H1 (cell line): ENCODE measurements at regions not wholly inside any gene's neighbourhood (a gene's known extent, or its start where the extent isn't known, plus 50 kb on each side); places are given as distances from the start of the nearest gene placed in this dataset.

Experiments
- CTCF ChIA-PET: fragments of 300-600 bp; sonication (Branson Sonifier 250); formaldehyde crosslinking; loops from one replicate; lab custom pipeline; 2021; ENCODE audit not compliant: partially characterized antibody; lab: Charles Lee
- POLR2A ChIA-PET: fragments of 300-600 bp; sonication (Branson Sonifier 250); formaldehyde crosslinking; loops from one replicate; lab custom pipeline; 2021; ENCODE audit warnings: inconsistent platforms; ENCODE audit not compliant: partially characterized antibody; lab: Charles Lee
- DNase-seq, 2 experiments: peaks; one replicate each; pipeline versions ENCODE4 v3.0.0 to v3.0.0-alpha.2; 2010 to 2022; ENCODE audit warnings: low spot score in 2 of 2, low read depth in 1 of 2, mixed read lengths in 1 of 2
- FAIRE-seq: peaks from 2 replicates; lab custom pipeline; 2011; peaks lifted over from hg19 to GRCh38; lab: Jason Lieb, UNC
- H2AFZ ChIP-seq: 2 replicates; pipeline ENCODE4 v1.8.1; 2012; ENCODE audit warnings: low read length, inconsistent platforms
- H2AK5ac ChIP-seq: 2 replicates; pipeline ENCODE4 v1.6.1; 2013; ENCODE audit warnings: low read depth, low read length
- H2BK120ac ChIP-seq: replicated peaks from 2 replicates; pipeline ENCODE3; 2013; ENCODE audit warnings: low read depth, low read length, inconsistent platforms
- H2BK12ac ChIP-seq: 2 replicates; pipeline ENCODE4 v1.6.1; 2013; ENCODE audit warnings: low read depth, low read length
- H2BK15ac ChIP-seq: 2 replicates; pipeline ENCODE4 v1.6.1; 2013; ENCODE audit warnings: low read length
- H2BK20ac ChIP-seq: 2 replicates; pipeline ENCODE4 v1.6.1; 2013; ENCODE audit warnings: low read length
- H2BK5ac ChIP-seq: 2 replicates; pipeline ENCODE4 v1.6.1; 2013; ENCODE audit warnings: low read depth, low read length
- H3K14ac ChIP-seq: 2 replicates; pipeline ENCODE4 v1.6.1; 2013; ENCODE audit warnings: inconsistent platforms; ENCODE audit not compliant: insufficient read length
- H3K18ac ChIP-seq: 2 replicates; pipeline ENCODE4 v1.6.1; 2013; ENCODE audit warnings: low read length; ENCODE audit errors: extremely low read depth
- H3K23ac ChIP-seq: 2 replicates; pipeline ENCODE4 v1.6.1; 2013; ENCODE audit warnings: inconsistent platforms; ENCODE audit not compliant: insufficient read length
- H3K23me2 ChIP-seq: 2 replicates; pipeline ENCODE4 v1.6.1; 2013; ENCODE audit warnings: low read depth, low read length
- H3K27ac ChIP-seq: 2 replicates; pipeline ENCODE4 v1.6.1; 2011; ENCODE audit warnings: low read depth, low read length, inconsistent platforms
- H3K27me3 ChIP-seq, 4 experiments: replicated peaks in 1 of 4; 1 replicate in 1 of 4; 2 replicates in 3 of 4; pipeline versions ENCODE4 v1.6.1 to v1.8.1; 2011 to 2013; ENCODE audit warnings: low read length in 3 of 4, mild to moderate bottlenecking in 3 of 4, inconsistent platforms in 2 of 4, mixed read lengths in 2 of 4, moderate library complexity in 1 of 4; ENCODE audit not compliant: control insufficient read depth in 3 of 4, insufficient read depth in 3 of 4; ENCODE audit errors: extremely low read depth in 1 of 4
- H3K36me3 ChIP-seq, 4 experiments: 2 replicates each; pipeline versions ENCODE4 v1.6.1 to v1.8.1; 2011 to 2013; ENCODE audit warnings: mild to moderate bottlenecking in 4 of 4, low read length in 3 of 4, moderate library complexity in 2 of 4, control low read depth in 1 of 4, inconsistent platforms in 1 of 4; ENCODE audit not compliant: insufficient read depth in 4 of 4, control insufficient read depth in 2 of 4
- H3K4ac ChIP-seq: replicated peaks from 2 replicates; pipeline ENCODE3; 2013; ENCODE audit warnings: low read length, low read depth, mixed read lengths, inconsistent platforms; ENCODE audit not compliant: insufficient read length
- H3K4me1 ChIP-seq, 4 experiments: replicated peaks in 1 of 4; 1 replicate in 1 of 4; 2 replicates in 3 of 4; pipeline versions ENCODE4 v1.6.1 to v1.8.1; 2011 to 2013; ENCODE audit warnings: low read length in 3 of 4, inconsistent platforms in 2 of 4, mixed read lengths in 1 of 4; ENCODE audit not compliant: insufficient read depth in 4 of 4, control insufficient read depth in 3 of 4
- H3K4me2 ChIP-seq, 2 experiments: 2 replicates each; pipeline versions ENCODE4 v1.6.1 to v1.8.1; 2011 to 2013; ENCODE audit warnings: low read depth in 2 of 2, low read length in 2 of 2, control low read depth in 1 of 2, inconsistent platforms in 1 of 2, mild to moderate bottlenecking in 1 of 2; ENCODE audit not compliant: insufficient read depth in 1 of 2
- H3K4me3 ChIP-seq, 4 experiments: fragments of 200-600, 300-600 bp in 1 of 4; sonication (generic), shearing (Covaris generic), sonication (Bioruptor Twin) in 1 of 4; 2 replicates each; pipeline versions ENCODE4 v1.5.1 to v1.8.1; 2011 to 2016; ENCODE audit warnings: low read length in 4 of 4, low read depth in 3 of 4, control low read depth in 2 of 4, inconsistent platforms in 2 of 4, mild to moderate bottlenecking in 2 of 4, mixed read lengths in 1 of 4, moderate library complexity in 1 of 4; ENCODE audit not compliant: insufficient read depth in 2 of 4; ENCODE audit errors: extremely low read depth in 1 of 4
- H3K56ac ChIP-seq: replicated peaks from 2 replicates; pipeline ENCODE3; 2013; ENCODE audit warnings: low read depth, mild to moderate bottlenecking, mixed read lengths, low read length, inconsistent platforms; ENCODE audit not compliant: insufficient read length
- H3K79me1 ChIP-seq: 2 replicates; pipeline ENCODE4 v1.6.1; 2013; ENCODE audit warnings: low read depth, low read length, control low read depth
- H3K79me2 ChIP-seq, 2 experiments: 2 replicates each; pipeline versions ENCODE4 v1.6.1 to v1.8.1; 2012 to 2013; ENCODE audit warnings: low read length in 2 of 2, mild to moderate bottlenecking in 2 of 2, inconsistent platforms in 1 of 2; ENCODE audit not compliant: insufficient read depth in 2 of 2, control insufficient read depth in 1 of 2
- H3K9ac ChIP-seq, 4 experiments: replicated peaks in 1 of 4; 1 replicate in 1 of 4; 2 replicates in 3 of 4; pipeline versions ENCODE4 v1.6.1 to v1.8.1; 2011 to 2013; ENCODE audit warnings: low read depth in 3 of 4, low read length in 3 of 4, control low read depth in 2 of 4, mild to moderate bottlenecking in 2 of 4, moderate library complexity in 2 of 4, inconsistent platforms in 1 of 4; ENCODE audit errors: extremely low read depth in 1 of 4
- H3K9me3 ChIP-seq, 2 experiments: 2 replicates each; pipeline versions ENCODE4 v1.6.1 to v1.8.1; 2012 to 2013; ENCODE audit warnings: mild to moderate bottlenecking in 2 of 2, moderate library complexity in 2 of 2, control low read depth in 1 of 2, inconsistent platforms in 1 of 2, low read depth in 1 of 2, low read length in 1 of 2, mixed read lengths in 1 of 2; ENCODE audit not compliant: insufficient read depth in 2 of 2
- H4K20me1 ChIP-seq, 2 experiments: replicated peaks in 1 of 2; 2 replicates each; pipeline versions ENCODE3 to v1.8.1; 2011 to 2013; ENCODE audit warnings: inconsistent platforms in 2 of 2, low read length in 2 of 2, mild to moderate bottlenecking in 1 of 2; ENCODE audit not compliant: insufficient read depth in 2 of 2, control insufficient read depth in 1 of 2
- H4K5ac ChIP-seq: 2 replicates; pipeline ENCODE4 v1.6.1; 2013; ENCODE audit warnings: low read length, low read depth, mixed read lengths, inconsistent platforms; ENCODE audit not compliant: insufficient read length
- H4K8ac ChIP-seq: 2 replicates; pipeline ENCODE4 v1.8.0; 2013; ENCODE audit warnings: mild to moderate bottlenecking, moderate library complexity, low read length, inconsistent platforms; ENCODE audit not compliant: insufficient read depth; ENCODE audit errors: extremely low read depth
- H4K91ac ChIP-seq: replicated peaks from 2 replicates; pipeline ENCODE3; 2013; ENCODE audit warnings: low read length, mixed read lengths, inconsistent platforms; ENCODE audit not compliant: insufficient read length
- BACH1 ChIP-seq: IDR thresholded peaks from 2 replicates; pipeline ENCODE4 v1.6.1; 2012; ENCODE audit warnings: low read length, improper control_type of control experiment
- WGBS, 2 experiments: shearing (Covaris generic) in 1 of 2; methylation state at CpG; one replicate each; pipeline versions ENCODE4 v1.1.6 to v1.1.7; 2013 to 2015; ENCODE audit warnings: low lambda C conversion rate in 2 of 2, mixed read lengths in 2 of 2, inconsistent platforms in 1 of 2, low coverage in 1 of 2, missing lambda C conversion rate in 1 of 2; ENCODE audit not compliant: insufficient replicate concordance in 2 of 2, insufficient coverage in 1 of 2, insufficient read length in 1 of 2; ENCODE audit errors: extremely low coverage in 1 of 2, missing lambda C conversion rate in 1 of 2; 5-methylcytosine and 5-hydroxymethylcytosine counted together

- H2BK120ac ChIP-seq: no peak overlapping the region
- no peaks in the 10 kb centered on the region for H3K27me3 ChIP-seq
- H4K5ac ChIP-seq: no peak overlapping the region
- H4K20me1 ChIP-seq: no peaks in the 10 kb centered on the region
- no peak overlapping the region for H3K9ac ChIP-seq
- FAIRE-seq (no peak), DNase-seq (no peak)
- no peaks in the 10 kb centered on the region for H3K79me1 ChIP-seq
- H4K8ac ChIP-seq: no peak overlapping the region
- no peaks in the 10 kb centered on the region; the same call in 1 of the 2 replicates for H3K23me2 ChIP-seq
- peaks cover 47 to 68% of the 10 kb centered on the region in 2 experiments for H3K9me3 ChIP-seq
- no peak overlapping the region for H3K4me2 ChIP-seq
- H3K14ac ChIP-seq: no peak overlapping the region
- no peak overlapping the region for H3K27ac ChIP-seq
- no peak overlapping the region for H2BK12ac ChIP-seq
- no peaks in the 10 kb centered on the region for H3K79me2 ChIP-seq
- H2BK15ac ChIP-seq: no peak overlapping the region
- CTCF ChIA-PET: no interaction called here
- H2AK5ac ChIP-seq: no peak overlapping the region
- POLR2A ChIA-PET: no interaction called here
- H2AFZ ChIP-seq: no peak overlapping the region
- no peak overlapping the region for H3K18ac ChIP-seq
- no peak overlapping the region for H3K23ac ChIP-seq
- H3K4me3 ChIP-seq: no peak overlapping the region
- H3K4ac ChIP-seq: no peak overlapping the region
- no peak for TF ChIP-seq BACH1
- no peak overlapping the region for H3K56ac ChIP-seq
- H2BK5ac ChIP-seq: no peak overlapping the region
- H2BK20ac ChIP-seq: no peak overlapping the region
- no peaks in the 10 kb centered on the region for H3K36me3 ChIP-seq
- H3K4me1 ChIP-seq: no peaks in the 10 kb centered on the region
- 89% methylated on average over 22 of the region's 22 CpGs; no CpG with 5 or more reads in 1 of the 2 experiments for WGBS, 2 experiments
- H4K91ac ChIP-seq: no peak overlapping the region
Observed at GRCh38 chr17:27083408-27084185, 210.3 kb upstream of the WSB1 start.
